NCI-H2107 (cell line): ENCODE measurements at regions not wholly inside any gene's neighbourhood (a gene's known extent, or its start where the extent isn't known, plus 50 kb on each side); places are given as distances from the start of the nearest gene placed in this dataset.
"Not testable (repeated sequence)": the region's sequence is repeated elsewhere in the genome, so short reads cannot be mapped to it uniquely, and the experiment has no call there.

ENCODE experiments used
- DNase-seq: peaks from one replicate; lab custom pipeline; 2025; lab: John Stamatoyannopoulos, UW

DNA sequence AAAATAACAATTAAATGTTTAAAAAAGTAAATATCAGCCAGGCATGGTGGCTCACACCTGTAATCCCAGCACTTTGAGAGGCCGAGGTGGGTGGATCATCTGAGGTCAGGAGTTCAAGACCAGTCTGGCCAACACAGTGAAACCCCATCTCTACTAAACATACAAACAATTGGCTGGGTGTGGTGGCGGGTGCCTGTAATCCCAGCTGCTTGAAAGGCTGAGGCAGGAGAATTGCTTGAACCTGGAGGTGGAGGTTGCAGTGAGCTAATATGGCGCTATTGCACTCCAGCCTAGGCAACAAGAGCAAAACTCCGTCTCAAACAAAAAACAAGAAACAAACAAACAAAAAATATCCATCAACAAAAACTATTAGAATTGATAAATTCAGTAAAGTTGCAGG lies 77.5 kb downstream of the SNX5 start:
- not testable (repeated sequence) for DNase-seq

DNA sequence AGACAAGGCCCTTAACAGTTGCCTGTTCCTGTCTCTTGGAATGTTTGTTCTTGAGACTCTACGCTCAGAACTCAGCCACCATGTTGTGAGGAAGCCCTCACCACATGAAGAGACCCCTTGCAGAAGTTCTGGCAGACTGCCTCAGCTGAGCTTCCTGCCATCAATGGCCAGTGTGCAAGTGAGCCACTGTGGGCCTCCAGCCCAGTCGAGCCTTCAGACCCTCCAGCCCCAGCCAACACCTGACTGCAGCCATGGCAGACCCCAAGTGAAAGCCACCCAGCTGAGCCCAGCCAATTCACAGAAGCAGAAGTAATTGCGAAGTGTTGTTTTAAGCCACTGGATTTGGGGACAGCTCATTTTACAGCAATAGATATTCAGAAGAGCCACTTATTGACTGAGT lies 78.3 kb downstream of the SNX5 start:
- no peak for DNase-seq

DNA sequence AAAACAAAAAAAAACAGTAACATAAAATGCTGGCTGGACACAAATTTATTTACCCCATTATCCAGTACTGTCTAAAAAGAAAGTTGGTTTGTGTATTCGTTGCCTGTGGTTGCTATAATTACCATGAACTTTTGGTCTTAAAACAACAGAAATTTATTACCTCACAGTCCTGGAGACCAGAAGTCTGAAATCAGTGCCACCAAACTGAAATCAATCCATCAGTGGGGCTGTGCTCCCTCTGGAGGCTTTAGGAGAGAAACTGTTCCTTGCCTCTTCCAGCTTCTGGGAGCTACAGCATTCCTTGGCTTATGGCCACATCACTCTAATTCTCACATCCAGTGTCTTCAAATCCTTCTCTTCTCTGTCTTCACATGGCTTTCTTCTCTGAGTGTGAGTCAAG lies 79.4 kb downstream of the SNX5 start:
- no peak for DNase-seq

DNA sequence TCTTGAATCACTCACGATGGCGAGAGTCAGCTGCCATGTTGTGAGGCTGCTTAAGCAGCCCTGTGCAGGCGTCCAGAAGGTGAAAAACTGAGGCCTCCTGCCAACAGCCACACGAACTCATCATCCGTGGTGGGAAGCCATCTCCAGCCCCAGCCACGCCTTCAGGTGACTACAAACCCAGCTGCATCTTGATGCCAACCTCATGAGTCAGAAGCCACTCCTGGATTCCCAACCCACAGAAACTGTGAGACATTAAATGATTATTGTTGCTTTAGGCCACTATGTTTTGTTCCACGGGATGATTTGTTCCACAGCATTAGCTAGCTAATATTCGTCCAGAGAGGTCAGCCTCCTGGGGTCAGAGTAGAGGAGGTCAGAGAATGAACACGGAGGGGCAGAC lies 80.5 kb downstream of the SNX5 start:
- no peak for DNase-seq

DNA sequence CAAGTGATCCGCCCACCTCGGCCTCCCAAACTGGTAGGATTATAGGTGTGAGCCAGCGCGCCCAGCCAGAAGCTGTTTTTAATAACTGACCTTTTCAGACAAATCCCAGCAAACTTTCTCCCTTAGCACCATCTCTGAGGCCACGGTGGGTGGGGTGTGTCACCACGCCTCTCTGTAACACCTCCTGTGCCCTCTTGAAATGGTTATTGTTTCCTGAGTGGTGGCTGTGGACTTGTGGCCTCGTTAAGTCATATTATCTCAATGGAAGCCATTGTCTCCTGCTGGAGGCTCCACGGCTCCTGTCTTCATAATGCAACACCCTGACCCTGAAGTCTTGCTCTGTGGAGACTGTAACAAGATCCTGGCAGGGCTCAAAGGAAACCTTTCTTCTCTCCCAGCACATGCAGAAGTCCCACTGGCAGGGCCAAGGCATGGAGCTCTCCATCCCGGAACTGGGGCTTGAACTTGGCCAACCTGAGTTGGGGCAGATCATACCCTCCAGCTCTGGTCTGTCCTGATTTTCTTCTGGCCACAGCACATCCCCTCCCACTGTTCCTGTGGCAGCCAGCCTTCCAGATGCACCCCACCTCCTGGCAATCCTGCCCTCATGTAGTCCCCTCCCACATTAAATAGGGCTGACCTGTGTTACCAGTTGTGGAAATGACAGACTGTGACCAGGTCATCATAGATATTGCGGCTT lies 81.1 kb downstream of the SNX5 start:
- no peak for DNase-seq

DNA sequence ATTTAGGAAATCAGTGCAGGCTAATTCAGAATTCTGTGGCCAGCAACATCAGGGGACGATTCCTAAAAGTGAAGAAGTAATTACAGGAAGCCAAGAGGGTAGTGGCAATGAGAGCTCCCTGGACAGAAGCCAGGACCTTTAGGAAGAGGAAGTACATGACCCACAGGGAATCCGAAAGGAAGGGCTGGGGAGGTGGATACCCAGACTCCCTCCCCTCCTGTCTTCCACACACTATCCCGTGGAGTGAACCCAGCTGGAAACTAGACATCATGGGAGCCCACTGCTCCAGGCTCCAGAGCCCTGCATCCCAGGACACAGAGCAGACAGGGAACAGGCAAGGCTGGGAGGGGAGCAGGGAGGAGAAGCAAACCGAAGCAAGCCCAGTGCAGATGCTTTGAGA lies 83.0 kb downstream of the SNX5 start:
- no peak for DNase-seq

GRCh38 chr20:17885076-17885475 lies 83.5 kb downstream of the SNX5 start:
- DNase-seq, result no peak

GRCh38 chr20:17884307-17885003 lies 84.1 kb downstream of the SNX5 start:
- no peak for DNase-seq

DNA sequence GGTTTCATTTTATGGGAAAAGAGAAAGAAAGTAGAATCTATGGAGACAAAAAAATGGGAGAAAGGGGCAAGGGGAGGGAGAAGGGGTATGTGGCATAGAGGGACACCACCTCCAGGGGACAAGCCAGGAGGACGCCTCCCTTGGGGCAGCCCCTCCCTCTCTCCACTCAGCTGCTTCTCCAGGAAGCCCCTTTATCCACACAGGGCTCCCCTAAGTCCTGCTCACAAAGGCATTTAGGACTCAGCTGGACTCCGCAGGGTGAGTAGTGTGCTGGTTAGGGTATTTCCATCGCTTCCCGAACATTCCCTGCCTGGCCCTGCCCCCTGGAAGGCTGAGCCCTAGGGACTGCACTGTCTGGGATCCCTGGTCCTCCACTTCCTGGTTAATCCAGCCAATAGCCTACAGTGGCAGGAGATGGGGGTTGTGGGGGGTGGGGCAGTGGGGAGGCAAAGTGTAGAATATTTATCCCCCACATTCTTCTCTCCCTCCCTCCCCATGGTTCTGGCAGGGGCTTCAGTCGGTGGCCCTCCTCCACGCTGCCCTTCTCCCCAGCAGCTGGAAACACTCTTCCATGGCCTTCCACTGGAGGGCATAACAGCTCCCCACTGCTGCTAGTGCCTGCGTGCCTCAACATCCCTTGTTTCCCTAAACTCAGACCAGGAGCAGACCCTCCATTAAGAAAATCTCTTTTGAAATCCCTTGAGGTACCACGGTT lies 84.8 kb downstream of the SNX5 start:
- no peak for DNase-seq

- no peak for DNase-seq
Measured at GRCh38 chr20:17882834-17883591, 85.6 kb downstream of the SNX5 start.

DNA sequence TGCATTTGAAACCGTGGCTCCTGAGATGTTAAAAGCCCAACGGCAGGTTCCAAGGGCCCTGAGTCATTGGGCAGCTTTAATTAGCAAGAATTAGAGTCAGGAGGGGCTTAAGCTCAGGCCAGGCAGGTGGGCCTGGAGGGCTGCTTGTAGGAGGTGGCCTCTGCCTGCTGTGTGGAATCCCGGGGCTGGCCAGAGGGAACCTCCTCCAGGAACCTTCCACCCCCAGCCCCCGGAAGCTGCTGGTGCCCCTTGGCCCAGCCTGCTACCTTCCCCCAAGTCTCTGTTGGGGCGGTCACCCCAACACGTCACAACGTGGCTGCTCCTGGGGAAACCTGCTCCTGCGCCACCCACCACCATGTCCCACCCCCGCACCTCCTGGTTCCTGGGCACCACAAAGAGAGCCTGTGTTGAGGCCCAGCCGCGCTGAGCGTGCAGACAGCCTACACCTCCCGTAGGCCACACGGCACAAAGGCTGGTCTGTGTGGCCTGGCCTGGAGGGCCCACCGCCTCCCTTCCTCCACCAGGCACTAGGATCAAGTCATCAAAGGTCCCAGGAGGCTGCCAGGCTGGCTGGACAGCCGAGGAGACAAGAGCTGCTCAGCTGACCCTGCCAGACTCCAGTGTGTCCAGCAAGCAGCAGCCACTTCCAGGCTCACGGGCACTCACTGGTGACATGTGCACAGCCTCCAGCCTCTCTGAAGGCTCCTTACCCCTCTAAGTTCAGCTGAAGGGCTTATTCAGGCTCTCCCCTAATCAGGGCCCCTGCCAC lies 86.3 kb downstream of the SNX5 start:
- no peak for DNase-seq

GRCh38 chr20:17881741-17882064 lies 86.9 kb downstream of the SNX5 start:
- DNase-seq, result no peak

GRCh38 chr20:17878912-17879602 lies 89.5 kb downstream of the SNX5 start:
- no peak for DNase-seq

DNA sequence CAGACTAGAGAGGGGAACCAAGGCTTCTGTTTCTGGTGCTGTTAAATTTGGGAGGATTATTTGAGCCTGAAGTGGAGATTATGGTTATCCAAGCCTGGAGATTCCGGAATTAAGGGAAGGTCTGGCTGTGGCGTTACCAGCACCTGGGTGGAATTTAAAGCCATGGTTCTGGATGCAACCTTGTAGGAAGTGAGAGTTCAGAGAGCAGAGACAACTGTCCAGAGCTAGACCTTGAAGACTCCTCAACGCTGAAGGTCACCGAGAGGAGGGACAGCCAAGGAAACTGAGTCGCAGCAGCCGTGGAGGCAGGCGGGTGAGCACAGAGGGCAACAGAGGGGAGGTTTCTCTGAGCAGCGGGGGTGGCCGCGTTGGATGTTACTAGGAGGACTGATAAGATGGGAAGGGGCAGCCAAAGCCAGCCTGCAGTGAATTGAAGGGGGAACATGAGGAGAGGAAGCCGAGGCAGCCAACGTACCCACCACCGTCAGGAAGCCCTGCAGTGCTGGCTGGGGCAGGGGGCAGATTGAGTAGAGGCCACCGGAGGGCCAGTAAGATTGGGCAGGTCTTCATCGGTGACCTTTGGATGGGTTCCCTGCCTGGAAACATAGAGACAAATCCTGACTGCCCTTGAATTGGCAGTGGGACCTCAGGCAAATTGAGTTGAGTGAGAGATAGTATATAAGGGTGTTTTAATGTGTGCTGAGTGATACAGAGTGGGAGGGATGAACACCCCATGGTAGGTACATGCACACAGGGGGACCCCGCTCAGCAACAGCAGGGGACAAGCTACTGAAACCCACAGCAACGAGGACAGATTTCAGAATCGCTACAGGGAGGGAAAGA lies 90.3 kb downstream of the SNX5 start:
- DNase-seq, result no peak

DNA sequence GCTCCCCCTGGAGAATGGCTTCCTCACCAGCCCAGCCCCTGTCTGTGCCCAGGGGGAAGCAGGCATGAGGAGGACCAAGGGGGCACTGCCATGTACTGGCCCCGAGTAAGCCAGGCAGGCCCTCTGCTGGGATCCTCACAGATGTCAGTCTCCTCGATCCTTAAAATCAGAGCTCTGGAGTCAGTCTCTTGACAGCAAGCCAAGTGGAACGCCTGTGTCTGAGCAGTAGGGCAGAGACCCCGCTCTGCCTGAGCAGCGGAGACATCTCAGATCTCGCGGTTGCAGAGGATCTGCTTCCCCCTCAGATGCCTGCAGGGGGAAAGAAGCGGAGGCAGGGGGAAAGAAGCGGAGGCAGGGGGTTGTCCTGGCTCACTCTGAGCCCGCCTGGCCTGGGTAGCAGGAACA lies 92.6 kb downstream of the SNX5 start:
- no peak for DNase-seq

GRCh38 chr20:17875106-17875980 lies 93.3 kb downstream of the SNX5 start:
- DNase-seq, result no peak

- no peak for DNase-seq
Measured at GRCh38 chr20:17874271-17875105, 94.1 kb downstream of the SNX5 start.
